OCI-LY7 (cell line): ENCODE measurements at regions not wholly inside any gene's neighbourhood (a gene's known extent, or its start where the extent isn't known, plus 50 kb on each side); places are given as distances from the start of the nearest gene placed in this dataset.

Experiments used
- CTCF ChIP-seq: fragments of 200-600 bp; sonication (generic); conservative IDR thresholded peaks from 2 replicates; pipeline ENCODE4 v1.5.1; 2014; ENCODE audit warnings: mild to moderate bottlenecking, antibody characterized with exemption, low read length, moderate library complexity, mixed read lengths
- EZH2phosphoT487 ChIP-seq: fragments of 200-600 bp; sonication (generic); IDR thresholded peaks from 2 replicates; pipeline ENCODE4 v1.6.1; 2018; ENCODE audit warnings: low read depth, borderline replicate concordance, mild to moderate bottlenecking, mixed run types, antibody characterized with exemption, low read length, moderate library complexity, mixed read lengths

- TF ChIP-seq CTCF = no peak
- TF ChIP-seq EZH2phosphoT487 = no peak
Observed at GRCh38 chr18:27771571-27771970, 405.4 kb downstream of the CDH2 start.
